GM23338 (cell line): ENCODE measurements at regions not wholly inside any gene's neighbourhood (a gene's known extent, or its start where the extent isn't known, plus 50 kb on each side); places are given as distances from the start of the nearest gene placed in this dataset.
A peak's percentile ranks its signal among the peaks of the same experiment; 100 is the strongest.

Experiments used
- ATAC-seq: fragments of 200-7000 bp; cut with Tn5 transposase; 3 replicates; pipeline ENCODE4 v1.9.1; 2020
- DNase-seq: peaks from one replicate; pipeline ENCODE4 v3.0.0-alpha.2; 2015; ENCODE audit warnings: low spot score
- H2AFZ ChIP-seq: fragments of 200-600 bp; sonication (generic); 2 replicates; pipeline ENCODE4 v1.8.0; 2016; ENCODE audit warnings: antibody characterized with exemption, mild to moderate bottlenecking, moderate library complexity
- H3F3A ChIP-seq: fragments of 200-600 bp; sonication (generic); replicated peaks from 2 replicates; pipeline ENCODE4 v1.8.0; 2017; ENCODE audit warnings: antibody characterized with exemption, mixed run types, low read depth
- H3K27ac ChIP-seq: fragments of 200-600 bp; sonication (generic); 2 replicates; pipeline ENCODE4 v1.6.1; 2016; ENCODE audit warnings: low read depth
- H3K27me3 ChIP-seq: fragments of 200-600 bp; sonication (generic); 2 replicates; pipeline ENCODE4 v1.8.0; 2016; ENCODE audit warnings: mild to moderate bottlenecking, mixed run types, moderate library complexity; ENCODE audit not compliant: insufficient read depth
- H3K36me3 ChIP-seq: fragments of 200-600 bp; sonication (generic); 2 replicates; pipeline ENCODE4 v1.8.0; 2016; ENCODE audit warnings: mild to moderate bottlenecking; ENCODE audit not compliant: insufficient read depth
- H3K4me1 ChIP-seq: fragments of 200-600 bp; sonication (generic); 2 replicates; pipeline ENCODE4 v1.8.0; 2016; ENCODE audit warnings: mild to moderate bottlenecking, moderate library complexity; ENCODE audit not compliant: insufficient read depth
- H3K4me2 ChIP-seq: fragments of 200-600 bp; sonication (generic); 2 replicates; pipeline ENCODE4 v1.7.1; 2017; ENCODE audit warnings: mixed run types
- H3K4me3 ChIP-seq: fragments of 200-600 bp; sonication (generic); 2 replicates; pipeline ENCODE4 v1.6.1; 2016; ENCODE audit warnings: mixed run types
- H3K79me2 ChIP-seq: fragments of 200-600 bp; sonication (generic); replicated peaks from 2 replicates; pipeline ENCODE4 v1.8.0; 2017; ENCODE audit warnings: mild to moderate bottlenecking; ENCODE audit not compliant: insufficient read depth
- H3K9me2 ChIP-seq: fragments of 200-600 bp; sonication (generic); 2 replicates; pipeline ENCODE4 v1.8.0; 2017; ENCODE audit not compliant: insufficient read depth
- H4K20me1 ChIP-seq: fragments of 200-600 bp; sonication (generic); replicated peaks from 2 replicates; pipeline ENCODE4 v1.8.0; 2017; ENCODE audit warnings: mild to moderate bottlenecking; ENCODE audit not compliant: insufficient read depth
- H3K27ac Mint-ChIP-seq: 2 replicates; pipeline ENCODE4 v1.8.0; 2020; ENCODE audit warnings: inconsistent platforms, mild to moderate bottlenecking, moderate library complexity, mixed read lengths
- H3K27me3 Mint-ChIP-seq: 3 replicates; pipeline ENCODE4 v1.8.0; 2022; ENCODE audit warnings: low read depth, mild to moderate bottlenecking, moderate library complexity, mixed read lengths, inconsistent platforms; ENCODE audit not compliant: insufficient read depth, poor library complexity
- H3K36me3 Mint-ChIP-seq: 3 replicates; pipeline ENCODE4 v1.8.0; 2021; ENCODE audit warnings: low read depth, mild to moderate bottlenecking, inconsistent platforms, moderate library complexity, mixed read lengths
- H3K4me1 Mint-ChIP-seq: 3 replicates; pipeline ENCODE4 v1.8.0; 2020; ENCODE audit warnings: mild to moderate bottlenecking, inconsistent platforms, mixed read lengths
- H3K4me3 Mint-ChIP-seq: 3 replicates; pipeline ENCODE4 v1.8.0; 2021; ENCODE audit warnings: moderate library complexity, mild to moderate bottlenecking, inconsistent platforms, mixed read lengths
- H3K9me3 Mint-ChIP-seq: 3 replicates; pipeline ENCODE4 v1.8.0; 2020; ENCODE audit warnings: moderate library complexity, mild to moderate bottlenecking, inconsistent platforms, mixed read lengths
- EZH2 ChIP-seq: fragments of 200-600 bp; sonication (generic); IDR thresholded peaks from one replicate; pipeline ENCODE4 v1.8.0; 2017; ENCODE audit warnings: antibody characterized with exemption, mild to moderate bottlenecking, low read depth; ENCODE audit not compliant: unreplicated experiment
- JUNB ChIP-seq: IDR thresholded peaks from one replicate; pipeline ENCODE4 v1.6.1; 2016; ENCODE audit warnings: antibody characterized with exemption; ENCODE audit not compliant: unreplicated experiment
- POLR2AphosphoS5 ChIP-seq: IDR thresholded peaks from 2 replicates; pipeline ENCODE4 v1.6.1; 2016; ENCODE audit warnings: antibody characterized with exemption, low read depth
- ZNF114 ChIP-seq: fragments of 250-450 bp; sonication (Bioruptor Pico); IDR thresholded peaks from 2 replicates; pipeline ENCODE4 v1.5.0; 2020; ENCODE audit warnings: mild to moderate bottlenecking, moderate library complexity
- TF ChIP-seq, protein P1 (sequence below): fragments of 250-450 bp; sonication (Bioruptor Pico); IDR thresholded peaks from 2 replicates; pipeline ENCODE4 v1.5.0; 2020; ENCODE audit warnings: mild to moderate bottlenecking, moderate library complexity
- TF ChIP-seq, protein P2 (sequence below): IDR thresholded peaks from one replicate; pipeline ENCODE4 v1.6.1; 2018; ENCODE audit warnings: antibody characterized with exemption; ENCODE audit not compliant: unreplicated experiment

DNA sequence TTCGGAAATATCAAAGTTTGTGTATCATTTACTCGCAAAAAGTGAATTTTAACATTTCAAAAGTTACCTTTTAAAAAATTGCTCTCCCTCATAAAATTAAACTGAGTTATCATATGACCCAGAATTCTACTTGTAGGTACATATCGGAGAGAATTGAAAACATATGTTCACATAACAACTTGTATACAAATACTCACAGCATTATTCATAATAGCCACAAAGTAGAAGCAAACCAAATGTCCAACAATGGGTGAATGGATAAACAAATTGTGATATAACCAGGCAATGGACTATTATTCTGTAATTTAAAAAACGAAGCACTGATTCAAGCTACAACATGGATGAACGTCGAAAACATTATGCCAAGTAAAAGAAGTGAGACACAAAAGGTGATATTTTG, 412.0 kb upstream of the TCF4 start:
- H3K27me3 Mint-ChIP-seq: peaks cover 4% of the 10 kb centered on the region
- H3K27me3 ChIP-seq: no peaks in the 10 kb centered on the region
- peaks cover 29% of the 10 kb centered on the region for H3K4me1 ChIP-seq
- no peak for ATAC-seq
- no peak for DNase-seq
- TF ChIP-seq, protein P1, sequence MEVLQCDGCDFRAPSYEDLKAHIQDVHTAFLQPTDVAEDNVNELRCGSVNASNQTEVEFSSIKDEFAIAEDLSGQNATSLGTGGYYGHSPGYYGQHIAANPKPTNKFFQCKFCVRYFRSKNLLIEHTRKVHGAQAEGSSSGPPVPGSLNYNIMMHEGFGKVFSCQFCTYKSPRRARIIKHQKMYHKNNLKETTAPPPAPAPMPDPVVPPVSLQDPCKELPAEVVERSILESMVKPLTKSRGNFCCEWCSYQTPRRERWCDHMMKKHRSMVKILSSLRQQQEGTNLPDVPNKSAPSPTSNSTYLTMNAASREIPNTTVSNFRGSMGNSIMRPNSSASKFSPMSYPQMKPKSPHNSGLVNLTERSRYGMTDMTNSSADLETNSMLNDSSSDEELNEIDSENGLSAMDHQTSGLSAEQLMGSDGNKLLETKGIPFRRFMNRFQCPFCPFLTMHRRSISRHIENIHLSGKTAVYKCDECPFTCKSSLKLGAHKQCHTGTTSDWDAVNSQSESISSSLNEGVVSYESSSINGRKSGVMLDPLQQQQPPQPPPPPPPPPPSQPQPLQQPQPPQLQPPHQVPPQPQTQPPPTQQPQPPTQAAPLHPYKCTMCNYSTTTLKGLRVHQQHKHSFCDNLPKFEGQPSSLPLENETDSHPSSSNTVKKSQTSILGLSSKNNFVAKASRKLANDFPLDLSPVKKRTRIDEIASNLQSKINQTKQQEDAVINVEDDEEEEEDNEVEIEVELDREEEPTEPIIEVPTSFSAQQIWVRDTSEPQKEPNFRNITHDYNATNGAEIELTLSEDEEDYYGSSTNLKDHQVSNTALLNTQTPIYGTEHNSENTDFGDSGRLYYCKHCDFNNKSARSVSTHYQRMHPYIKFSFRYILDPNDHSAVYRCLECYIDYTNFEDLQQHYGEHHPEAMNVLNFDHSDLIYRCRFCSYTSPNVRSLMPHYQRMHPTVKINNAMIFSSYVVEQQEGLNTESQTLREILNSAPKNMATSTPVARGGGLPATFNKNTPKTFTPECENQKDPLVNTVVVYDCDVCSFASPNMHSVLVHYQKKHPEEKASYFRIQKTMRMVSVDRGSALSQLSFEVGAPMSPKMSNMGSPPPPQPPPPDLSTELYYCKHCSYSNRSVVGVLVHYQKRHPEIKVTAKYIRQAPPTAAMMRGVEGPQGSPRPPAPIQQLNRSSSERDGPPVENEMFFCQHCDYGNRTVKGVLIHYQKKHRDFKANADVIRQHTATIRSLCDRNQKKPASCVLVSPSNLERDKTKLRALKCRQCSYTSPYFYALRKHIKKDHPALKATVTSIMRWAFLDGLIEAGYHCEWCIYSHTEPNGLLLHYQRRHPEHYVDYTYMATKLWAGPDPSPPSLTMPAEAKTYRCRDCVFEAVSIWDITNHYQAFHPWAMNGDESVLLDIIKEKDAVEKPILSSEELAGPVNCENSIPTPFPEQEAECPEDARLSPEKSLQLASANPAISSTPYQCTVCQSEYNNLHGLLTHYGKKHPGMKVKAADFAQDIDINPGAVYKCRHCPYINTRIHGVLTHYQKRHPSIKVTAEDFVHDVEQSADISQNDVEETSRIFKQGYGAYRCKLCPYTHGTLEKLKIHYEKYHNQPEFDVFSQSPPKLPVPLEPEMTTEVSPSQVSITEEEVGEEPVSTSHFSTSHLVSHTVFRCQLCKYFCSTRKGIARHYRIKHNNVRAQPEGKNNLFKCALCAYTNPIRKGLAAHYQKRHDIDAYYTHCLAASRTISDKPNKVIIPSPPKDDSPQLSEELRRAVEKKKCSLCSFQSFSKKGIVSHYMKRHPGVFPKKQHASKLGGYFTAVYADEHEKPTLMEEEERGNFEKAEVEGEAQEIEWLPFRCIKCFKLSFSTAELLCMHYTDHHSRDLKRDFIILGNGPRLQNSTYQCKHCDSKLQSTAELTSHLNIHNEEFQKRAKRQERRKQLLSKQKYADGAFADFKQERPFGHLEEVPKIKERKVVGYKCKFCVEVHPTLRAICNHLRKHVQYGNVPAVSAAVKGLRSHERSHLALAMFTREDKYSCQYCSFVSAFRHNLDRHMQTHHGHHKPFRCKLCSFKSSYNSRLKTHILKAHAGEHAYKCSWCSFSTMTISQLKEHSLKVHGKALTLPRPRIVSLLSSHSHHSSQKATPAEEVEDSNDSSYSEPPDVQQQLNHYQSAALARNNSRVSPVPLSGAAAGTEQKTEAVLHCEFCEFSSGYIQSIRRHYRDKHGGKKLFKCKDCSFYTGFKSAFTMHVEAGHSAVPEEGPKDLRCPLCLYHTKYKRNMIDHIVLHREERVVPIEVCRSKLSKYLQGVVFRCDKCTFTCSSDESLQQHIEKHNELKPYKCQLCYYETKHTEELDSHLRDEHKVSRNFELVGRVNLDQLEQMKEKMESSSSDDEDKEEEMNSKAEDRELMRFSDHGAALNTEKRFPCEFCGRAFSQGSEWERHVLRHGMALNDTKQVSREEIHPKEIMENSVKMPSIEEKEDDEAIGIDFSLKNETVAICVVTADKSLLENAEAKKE (CRISPR knock-in tag): no peak
- TF ChIP-seq POLR2AphosphoS5: no peak
- no peak for TF ChIP-seq ZNF114 (CRISPR knock-in tag)
- no peak for TF ChIP-seq EZH2
- TF ChIP-seq, protein P2, sequence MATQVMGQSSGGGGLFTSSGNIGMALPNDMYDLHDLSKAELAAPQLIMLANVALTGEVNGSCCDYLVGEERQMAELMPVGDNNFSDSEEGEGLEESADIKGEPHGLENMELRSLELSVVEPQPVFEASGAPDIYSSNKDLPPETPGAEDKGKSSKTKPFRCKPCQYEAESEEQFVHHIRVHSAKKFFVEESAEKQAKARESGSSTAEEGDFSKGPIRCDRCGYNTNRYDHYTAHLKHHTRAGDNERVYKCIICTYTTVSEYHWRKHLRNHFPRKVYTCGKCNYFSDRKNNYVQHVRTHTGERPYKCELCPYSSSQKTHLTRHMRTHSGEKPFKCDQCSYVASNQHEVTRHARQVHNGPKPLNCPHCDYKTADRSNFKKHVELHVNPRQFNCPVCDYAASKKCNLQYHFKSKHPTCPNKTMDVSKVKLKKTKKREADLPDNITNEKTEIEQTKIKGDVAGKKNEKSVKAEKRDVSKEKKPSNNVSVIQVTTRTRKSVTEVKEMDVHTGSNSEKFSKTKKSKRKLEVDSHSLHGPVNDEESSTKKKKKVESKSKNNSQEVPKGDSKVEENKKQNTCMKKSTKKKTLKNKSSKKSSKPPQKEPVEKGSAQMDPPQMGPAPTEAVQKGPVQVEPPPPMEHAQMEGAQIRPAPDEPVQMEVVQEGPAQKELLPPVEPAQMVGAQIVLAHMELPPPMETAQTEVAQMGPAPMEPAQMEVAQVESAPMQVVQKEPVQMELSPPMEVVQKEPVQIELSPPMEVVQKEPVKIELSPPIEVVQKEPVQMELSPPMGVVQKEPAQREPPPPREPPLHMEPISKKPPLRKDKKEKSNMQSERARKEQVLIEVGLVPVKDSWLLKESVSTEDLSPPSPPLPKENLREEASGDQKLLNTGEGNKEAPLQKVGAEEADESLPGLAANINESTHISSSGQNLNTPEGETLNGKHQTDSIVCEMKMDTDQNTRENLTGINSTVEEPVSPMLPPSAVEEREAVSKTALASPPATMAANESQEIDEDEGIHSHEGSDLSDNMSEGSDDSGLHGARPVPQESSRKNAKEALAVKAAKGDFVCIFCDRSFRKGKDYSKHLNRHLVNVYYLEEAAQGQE: no peak
- TF ChIP-seq JUNB: no peak
- H3F3A ChIP-seq: no peaks in the 10 kb centered on the region
- no peaks in the 10 kb centered on the region for H3K79me2 ChIP-seq
- no peak overlapping the region; the same call in 1 of the 2 replicates for H3K27ac Mint-ChIP-seq
- H3K4me3 ChIP-seq: no peak overlapping the region
- H4K20me1 ChIP-seq: no peaks in the 10 kb centered on the region
- no peak overlapping the region for H2AFZ ChIP-seq
- H3K27ac ChIP-seq: 0 out of 2 replicates have a peak overlapping the region, but pooled peaks have one; percentile 4
- no peak overlapping the region for H3K4me2 ChIP-seq
- no peaks in the 10 kb centered on the region for H3K36me3 Mint-ChIP-seq
- H3K4me3 Mint-ChIP-seq: no peak overlapping the region
- peaks cover 33% of the 10 kb centered on the region for H3K4me1 Mint-ChIP-seq
- H3K36me3 ChIP-seq: no peaks in the 10 kb centered on the region
- no peaks in the 10 kb centered on the region; the same call in 1 of the 2 replicates for H3K9me2 ChIP-seq
- H3K9me3 Mint-ChIP-seq: no peaks in the 10 kb centered on the region
